ENCODE measurements at regions not wholly inside any gene's neighbourhood (a gene's known extent, or its start where the extent isn't known, plus 50 kb on each side); places are given as distances from the start of the nearest gene placed in this dataset.

GRCh38 chr9:80586786-80587330 lies 1015.1 kb downstream of the TLE4 start:
- ChIA-PET CTCF (no interaction called here), POLR2A (no interaction called here)
- no peak for DNase-seq (ENCODE audit: low read depth, low spot score)
- H3K4me3 ChIP-seq (ENCODE audit: low read depth, low read length): no peak overlapping the region
- no peak for TF ChIP-seq CTCF (IDR thresholded peaks at IDR 0.05; ENCODE audit: insufficient read depth, low read length, missing control alignments)

GRCh38 chr9:80571953-80572352 lies 1000.2 kb downstream of the TLE4 start:
- no peak for DNase-seq (ENCODE audit: low read depth, low spot score)
- ChIA-PET POLR2A (no interaction called here), CTCF (no interaction called here)
- H3K4me3 ChIP-seq (ENCODE audit: low read depth, low read length): no peak overlapping the region
- TF ChIP-seq CTCF (IDR thresholded peaks at IDR 0.05; ENCODE audit: insufficient read depth, low read length, missing control alignments): no peak

- H3K4me3 ChIP-seq (ENCODE audit: low read depth, low read length): no peak overlapping the region
- POLR2A ChIA-PET: no interaction called here
- no peak for DNase-seq (ENCODE audit: low read depth, low spot score)
- no peak for TF ChIP-seq CTCF (IDR thresholded peaks at IDR 0.05; ENCODE audit: insufficient read depth, low read length, missing control alignments)
- CTCF ChIA-PET: no interaction called here
These were observed 997.5 kb downstream of the TLE4 start for GRCh38 chr9:80569236-80569635.

GRCh38 chr9:80561526-80561925 lies 989.8 kb downstream of the TLE4 start:
- POLR2A ChIA-PET: no interaction called here
- H3K4me3 ChIP-seq (ENCODE audit: low read depth, low read length): no peak overlapping the region
- no peak for DNase-seq (ENCODE audit: low read depth, low spot score)

GRCh38 chr9:80560976-80561375 lies 989.2 kb downstream of the TLE4 start:
- no peak for TF ChIP-seq CTCF (IDR thresholded peaks at IDR 0.05; ENCODE audit: insufficient read depth, low read length, missing control alignments)
- ChIA-PET CTCF (no interaction called here), POLR2A (no interaction called here)
- no peak for DNase-seq (ENCODE audit: low read depth, low spot score)
- no peak overlapping the region for H3K4me3 ChIP-seq (ENCODE audit: low read depth, low read length)

More at GRCh38 chr9:80561526-80561925, 989.8 kb downstream of the TLE4 start:
- no peak for TF ChIP-seq CTCF (IDR thresholded peaks at IDR 0.05; ENCODE audit: insufficient read depth, low read length, missing control alignments)
- CTCF ChIA-PET: no interaction called here

- ChIA-PET CTCF (no interaction called here), POLR2A (no interaction called here)
- no peak for DNase-seq (ENCODE audit: low read depth, low spot score)
- H3K4me3 ChIP-seq (ENCODE audit: low read depth, low read length): no peak overlapping the region
- TF ChIP-seq CTCF (IDR thresholded peaks at IDR 0.05; ENCODE audit: insufficient read depth, low read length, missing control alignments): no peak
These were observed 985.5 kb downstream of the TLE4 start for GRCh38 chr9:80557256-80557655.
